GM10266 (cell line): ENCODE measurements at regions not wholly inside any gene's neighbourhood (a gene's known extent, or its start where the extent isn't known, plus 50 kb on each side); places are given as distances from the start of the nearest gene placed in this dataset.

Experiments used
- DNase-seq: peaks from one replicate; pipeline ENCODE4 v3.0.0; 2012; ENCODE audit errors: extremely low spot score
- TF ChIP-seq, protein P1 (sequence below): IDR thresholded peaks from 2 replicates; pipeline ENCODE4 v1.5.1; 2012; ENCODE audit warnings: mild to moderate bottlenecking, low read depth; ENCODE audit not compliant: control insufficient read depth, insufficient read depth; ENCODE audit errors: missing control alignments

GRCh38 chr16:73713778-73714495 lies 582.7 kb upstream of the PSMD7 start:
- no peak for DNase-seq
- TF ChIP-seq, protein P1, sequence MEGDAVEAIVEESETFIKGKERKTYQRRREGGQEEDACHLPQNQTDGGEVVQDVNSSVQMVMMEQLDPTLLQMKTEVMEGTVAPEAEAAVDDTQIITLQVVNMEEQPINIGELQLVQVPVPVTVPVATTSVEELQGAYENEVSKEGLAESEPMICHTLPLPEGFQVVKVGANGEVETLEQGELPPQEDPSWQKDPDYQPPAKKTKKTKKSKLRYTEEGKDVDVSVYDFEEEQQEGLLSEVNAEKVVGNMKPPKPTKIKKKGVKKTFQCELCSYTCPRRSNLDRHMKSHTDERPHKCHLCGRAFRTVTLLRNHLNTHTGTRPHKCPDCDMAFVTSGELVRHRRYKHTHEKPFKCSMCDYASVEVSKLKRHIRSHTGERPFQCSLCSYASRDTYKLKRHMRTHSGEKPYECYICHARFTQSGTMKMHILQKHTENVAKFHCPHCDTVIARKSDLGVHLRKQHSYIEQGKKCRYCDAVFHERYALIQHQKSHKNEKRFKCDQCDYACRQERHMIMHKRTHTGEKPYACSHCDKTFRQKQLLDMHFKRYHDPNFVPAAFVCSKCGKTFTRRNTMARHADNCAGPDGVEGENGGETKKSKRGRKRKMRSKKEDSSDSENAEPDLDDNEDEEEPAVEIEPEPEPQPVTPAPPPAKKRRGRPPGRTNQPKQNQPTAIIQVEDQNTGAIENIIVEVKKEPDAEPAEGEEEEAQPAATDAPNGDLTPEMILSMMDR: no peak

DNA sequence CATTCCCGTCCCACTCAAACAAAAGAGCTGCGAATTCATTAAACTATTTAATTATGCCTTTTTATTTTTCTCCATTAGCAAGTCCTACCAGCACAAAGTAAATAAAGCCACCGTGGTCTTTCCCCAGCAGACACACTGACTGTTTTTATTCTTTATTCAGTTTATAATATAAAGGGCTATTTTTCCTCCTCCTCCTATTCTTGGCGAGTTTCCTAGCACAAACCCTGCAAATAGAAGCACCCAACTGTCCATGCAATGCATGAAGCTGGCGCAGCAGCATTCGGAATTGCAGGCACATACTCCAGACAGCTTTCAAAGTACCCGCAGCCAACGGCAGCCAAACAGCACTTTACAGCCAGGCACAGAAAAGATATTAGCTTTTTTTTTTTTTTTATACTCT lies 583.4 kb upstream of the PSMD7 start:
- TF ChIP-seq, protein P1: no peak
- no peak for DNase-seq

DNA sequence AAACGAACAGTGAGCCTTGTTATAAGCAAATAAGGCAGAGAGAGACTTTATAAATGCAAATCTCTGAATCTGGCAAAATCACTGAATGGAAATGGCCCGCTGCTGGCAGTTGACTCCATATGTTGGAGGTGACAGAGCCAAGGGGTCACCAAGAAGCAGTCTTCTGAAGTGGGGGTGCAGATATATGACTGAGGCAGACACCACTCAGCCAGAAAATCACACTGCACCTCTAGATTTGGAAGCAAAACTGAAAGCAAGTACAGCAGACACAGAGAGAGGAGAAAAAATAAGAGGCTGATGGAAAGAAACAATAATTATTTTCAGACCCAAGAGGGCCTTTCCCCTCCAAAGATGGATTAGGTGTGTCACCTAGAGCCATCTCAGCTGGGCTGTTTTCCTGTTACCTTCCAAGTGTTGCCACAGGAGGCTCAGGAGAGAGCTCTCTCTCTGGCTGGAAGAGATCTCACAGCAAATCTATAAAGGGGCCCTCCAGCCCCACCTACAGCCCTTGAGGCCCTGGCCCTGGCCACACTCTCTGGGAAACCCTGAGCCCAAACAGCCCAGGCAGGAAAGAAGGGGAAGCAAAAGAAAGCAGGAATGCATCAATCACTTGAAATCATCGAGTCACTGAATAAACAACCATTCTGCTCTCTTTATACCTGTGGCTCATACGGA lies 585.1 kb upstream of the PSMD7 start:
- TF ChIP-seq, protein P1: no peak
- no peak for DNase-seq

GRCh38 chr16:73710526-73710925 lies 586.1 kb upstream of the PSMD7 start:
- TF ChIP-seq, protein P1: no peak
- no peak for DNase-seq

- no peak for DNase-seq
Observed at GRCh38 chr16:73707863-73708262, 588.8 kb upstream of the PSMD7 start.

GRCh38 chr16:73703891-73704290 lies 592.7 kb upstream of the PSMD7 start:
- DNase-seq: no peak
- TF ChIP-seq, protein P1: no peak

More at GRCh38 chr16:73707863-73708262, 588.8 kb upstream of the PSMD7 start:
- TF ChIP-seq, protein P1: no peak

- TF ChIP-seq, protein P1: no peak
- no peak for DNase-seq
Observed at GRCh38 chr16:73697336-73697735, 599.3 kb upstream of the PSMD7 start.
